Prostate gland (tissue), 2 donors: ENCODE measurements at regions not wholly inside any gene's neighbourhood (a gene's known extent, or its start where the extent isn't known, plus 50 kb on each side); places are given as distances from the start of the nearest gene placed in this dataset.
"Not testable (repeated sequence)": the region's sequence is repeated elsewhere in the genome, so short reads cannot be mapped to it uniquely, and the experiment has no call there.

ENCODE experiments used
- DNase-seq: peaks from one replicate; pipeline ENCODE4 v3.0.0-alpha.2; 2019; ENCODE audit warnings: low spot score
- H3K27ac ChIP-seq, 2 donors: fragments of 200-600 bp; sonication (generic); 2 replicates each; pipeline ENCODE4 v1.5.1; 2017 to 2019
- H3K27me3 ChIP-seq: fragments of 200-600 bp; sonication (generic); replicated peaks from 2 replicates; pipeline ENCODE4 v1.5.1; 2019; ENCODE audit not compliant: insufficient read depth
- H3K36me3 ChIP-seq, 2 donors: fragments of 200-600 bp; sonication (generic); 1 replicate in 1 of 2; 2 replicates in 1 of 2; pipeline versions ENCODE4 v1.5.1 to v1.8.1; 2017 to 2019
- H3K4me1 ChIP-seq: fragments of 200-600 bp; sonication (generic); replicated peaks from 2 replicates; pipeline ENCODE4 v1.5.1; 2019
- H3K4me3 ChIP-seq, 2 donors: fragments of 200-600 bp; sonication (generic); 2 replicates each; pipeline ENCODE4 v1.5.1; 2017 to 2019
- H3K9me3 ChIP-seq: fragments of 200-600 bp; sonication (generic); 2 replicates; pipeline ENCODE4 v1.5.1; 2017
- CTCF ChIP-seq, 4 experiments: fragments of 200-600 bp in 2 of 4; fragments of 450-650 bp in 2 of 4; sonication (generic) in 2 of 4; IDR thresholded peaks; 1 replicate in 3 of 4; 2 replicates in 1 of 4; pipeline ENCODE4 v1.5.1; 2016 to 2019; ENCODE audit warnings: antibody characterized with exemption in 4 of 4, mild to moderate bottlenecking in 2 of 4, moderate library complexity in 2 of 4
- POLR2A ChIP-seq: fragments of 450-650 bp; IDR thresholded peaks from one replicate; pipeline ENCODE4 v1.6.1; 2016; ENCODE audit warnings: antibody characterized with exemption, mild to moderate bottlenecking
- POLR2AphosphoS5 ChIP-seq: sonication (generic); formaldehyde crosslinking; IDR thresholded peaks from one replicate; pipeline ENCODE4 v1.6.1; 2017; ENCODE audit warnings: antibody characterized with exemption
- WGBS: methylation state at CpG from one replicate; pipeline ENCODE4 v1.1.5; 2018; 5-methylcytosine and 5-hydroxymethylcytosine counted together
- intact Hi-C: fragments of 100-400 bp; cut with DNase I; formaldehyde crosslinking; loops from one replicate; pipeline ENCODE4 v1.14.2; 2022

- DNase-seq: no peak
- 94% methylated on average over 29 of the region's 29 CpGs for WGBS
Observed at GRCh38 chr16:29158785-29159184, 173.9 kb downstream of the LAT start.

GRCh38 chr16:29158031-29158784 lies 173.4 kb downstream of the LAT start:
- H3K9me3 ChIP-seq, DNase-seq, H3K4me3 ChIP-seq, H3K36me3 ChIP-seq, H3K27ac ChIP-seq, intact Hi-C loops, H3K27me3 ChIP-seq, H3K4me1 ChIP-seq: not testable (repeated sequence)
- WGBS: 94% methylated on average over 36 of the region's 37 CpGs

More at GRCh38 chr16:29158785-29159184, 173.9 kb downstream of the LAT start:
- TF ChIP-seq POLR2AphosphoS5: no peak
- TF ChIP-seq CTCF (IDR thresholded peaks at IDR 0.05): no peak
- TF ChIP-seq POLR2A: no peak
- no peak overlapping the region for H3K4me3 ChIP-seq
- no peaks in the 10 kb centered on the region for H3K36me3 ChIP-seq
- no peaks in the 10 kb centered on the region for H3K27me3 ChIP-seq
- intact Hi-C loops: no loop called here
- no peaks in the 10 kb centered on the region for H3K9me3 ChIP-seq
- no peak overlapping the region for H3K27ac ChIP-seq
- H3K4me1 ChIP-seq: no peaks in the 10 kb centered on the region

- 57% methylated on average over 22 of the region's 22 CpGs for WGBS
- H3K4me3 ChIP-seq, intact Hi-C loops, H3K27me3 ChIP-seq, H3K4me1 ChIP-seq, DNase-seq, H3K36me3 ChIP-seq, H3K9me3 ChIP-seq: not testable (repeated sequence)
- peak; percentile 37 for TF ChIP-seq POLR2AphosphoS5
- H3K27ac ChIP-seq: peak overlapping the region in 1 of 2 donors; percentile 48
Observed at GRCh38 chr16:29157051-29157923, 172.4 kb downstream of the LAT start.

- intact Hi-C loops: no loop called here
- Histone ChIP-seq H3K27me3 (no peaks in the 10 kb centered on the region), H3K4me1 (no peaks in the 10 kb centered on the region), H3K4me3 (no peak overlapping the region), H3K27ac (peak overlapping the region in 1 of 2 donors; percentile 30), H3K9me3 (no peaks in the 10 kb centered on the region), H3K36me3 (no peaks in the 10 kb centered on the region)
- DNase-seq: no peak
- WGBS: 71% methylated on average over 11 of the region's 11 CpGs
- TF ChIP-seq POLR2AphosphoS5: no peak
- TF ChIP-seq POLR2A: no peak
- no peak for TF ChIP-seq CTCF (IDR thresholded peaks at IDR 0.05)
Observed at GRCh38 chr16:29156511-29156910, 171.7 kb downstream of the LAT start.

DNA sequence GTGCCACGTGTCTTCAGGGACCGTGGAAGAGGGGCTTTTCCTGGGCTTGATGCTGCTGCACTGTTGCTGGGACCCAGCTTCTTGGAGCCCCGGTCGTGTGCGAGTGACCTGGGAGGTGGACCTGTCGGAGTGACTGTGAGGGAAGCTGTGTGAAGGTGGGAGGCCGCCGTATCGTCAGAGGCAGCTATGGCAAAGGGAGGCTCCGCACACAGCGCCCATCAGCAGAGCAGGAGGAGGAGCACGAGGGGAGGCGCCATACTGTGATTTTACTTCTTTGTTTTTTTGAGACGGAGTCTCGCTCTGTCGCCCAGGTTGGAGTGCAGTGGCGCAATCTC lies 171.0 kb downstream of the LAT start:
- H3K9me3 ChIP-seq, intact Hi-C loops, H3K36me3 ChIP-seq, H3K27me3 ChIP-seq, H3K4me1 ChIP-seq, H3K4me3 ChIP-seq, DNase-seq, H3K27ac ChIP-seq: not testable (repeated sequence)
- 94% methylated on average over 17 of the region's 17 CpGs for WGBS

- 83% methylated on average over 28 of the region's 29 CpGs for WGBS
- H3K27me3 ChIP-seq, H3K9me3 ChIP-seq, H3K36me3 ChIP-seq, intact Hi-C loops, H3K27ac ChIP-seq, H3K4me3 ChIP-seq, H3K4me1 ChIP-seq, DNase-seq: not testable (repeated sequence)
Observed at GRCh38 chr16:29155131-29155865, 170.4 kb downstream of the LAT start.
